ENCODE measurements at regions not wholly inside any gene's neighbourhood (a gene's known extent, or its start where the extent isn't known, plus 50 kb on each side); places are given as distances from the start of the nearest gene placed in this dataset.
"Not testable (repeated sequence)": the region's sequence is repeated elsewhere in the genome, so short reads cannot be mapped to it uniquely, and the experiment has no call there.

DNA sequence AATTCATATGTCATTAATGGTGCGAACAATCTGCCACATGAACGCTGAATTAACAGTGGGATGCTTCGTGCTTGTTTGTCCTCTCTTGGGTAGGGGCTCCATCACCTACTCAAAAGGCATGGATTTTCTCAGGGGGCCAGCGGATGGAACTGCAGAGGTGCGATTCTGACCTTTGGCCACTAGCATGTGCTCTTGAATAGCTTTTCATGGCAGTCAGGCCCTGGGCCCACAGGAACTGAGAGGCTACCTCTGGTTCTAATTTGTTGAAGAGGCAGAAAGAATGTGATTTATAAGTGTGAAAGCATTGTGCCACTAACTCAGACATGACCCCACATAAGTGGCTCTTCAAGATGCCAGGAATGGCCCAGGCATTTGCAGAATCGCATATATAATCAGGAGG, 283.2 kb downstream of the INSIG2 start (continued):
- TF ChIP-seq DEAF1 (CRISPR knock-in tag; IDR thresholded peaks at IDR 0.05), result 0 out of 2 replicates have a peak, but pooled peaks have one; percentile 33
- no peak for TF ChIP-seq POLR2B (IDR thresholded peaks at IDR 0.05; ENCODE audit: low read depth, partially characterized antibody)
- TF ChIP-seq ZNF766 (CRISPR knock-in tag; conservative IDR thresholded peaks at IDR 0.05), result no peak

DNA sequence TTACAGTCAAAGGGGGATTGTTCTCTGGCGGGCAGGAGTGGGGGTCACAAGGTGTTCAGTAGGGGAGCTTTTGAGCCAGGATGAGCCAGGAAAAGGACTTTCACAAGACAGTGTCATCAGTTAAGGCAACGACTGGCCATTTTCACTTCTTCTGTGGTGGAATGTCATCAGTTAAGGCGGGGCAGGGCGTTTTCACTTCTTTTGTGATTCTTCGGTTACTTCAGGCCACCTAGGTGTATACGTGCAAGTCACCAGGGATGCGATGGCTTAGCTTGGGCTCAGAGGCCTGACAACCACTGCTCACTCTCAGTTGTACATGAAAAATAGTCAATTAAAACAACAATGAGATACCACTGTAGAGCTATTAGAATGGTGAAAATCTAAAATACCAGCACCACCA, 281.2 kb downstream of the INSIG2 start:
- WGBS (ENCODE audit: insufficient coverage, low coverage, missing lambda C conversion rate), result 2% methylated on average over 6 of the region's 7 CpGs
- H3K9ac ChIP-seq (ENCODE audit: insufficient read depth in 1 of 2, low read depth in 2 of 2, low read length in 2 of 2); H3K27ac ChIP-seq (ENCODE audit: extremely low read depth, low read depth, low read length); H3K4me2 ChIP-seq (ENCODE audit: insufficient read depth, low read length); H2AFZ ChIP-seq (ENCODE audit: low read depth, low read length); BruUV-seq (replicated peaks); H3K4me1 ChIP-seq (replicated peaks in 1 of 2; ENCODE audit: control insufficient read depth in 2 of 2, insufficient read depth in 2 of 2, low read length in 2 of 2); ATAC-seq; CTCF ChIA-PET (ENCODE audit: low intra/inter-chr PET ratio); H3K36me3 ChIP-seq (ENCODE audit: control insufficient read depth, insufficient read depth, low read length); H4K20me1 ChIP-seq (replicated peaks; ENCODE audit: control insufficient read depth, insufficient read depth, low read length); intact Hi-C loops (cut with micrococcal nuclease); DNase-seq (ENCODE audit: extremely low read depth in 1 of 4, low spot score in 3 of 4); H3K79me2 ChIP-seq (ENCODE audit: control insufficient read depth, insufficient read depth, low read length); H3K27me3 ChIP-seq (ENCODE audit: control insufficient read depth in 2 of 2, insufficient read depth in 2 of 2, low read length in 2 of 2); H3K9me1 ChIP-seq (ENCODE audit: control insufficient read depth, insufficient read depth, low read length); H3K9me3 ChIP-seq (replicated peaks; ENCODE audit: control insufficient read depth, insufficient read depth, low read depth, low read length); in situ Hi-C loops (cut with MboI); FAIRE-seq; H3K4me3 ChIP-seq: not testable (repeated sequence)
- POLR2A ChIA-PET, result interaction anchor here (1.1 kb wide), 1 partner anchor 19 kb away, joined by 3 read pairs; no protein-coding TSS in a partner anchor

All from K562 (cell line).